IgD-negative memory B cell (primary cell): ENCODE measurements at regions not wholly inside any gene's neighbourhood (a gene's known extent, or its start where the extent isn't known, plus 50 kb on each side); places are given as distances from the start of the nearest gene placed in this dataset.
A peak's percentile ranks its signal among the peaks of the same experiment; 100 is the strongest.

Experiments
- H3K27ac Mint-ChIP-seq, 3 donors: one replicate each; pipeline ENCODE4 v1.8.0; 2020 to 2022; ENCODE audit warnings: mild to moderate bottlenecking in 3 of 3, mixed read lengths in 3 of 3, moderate library complexity in 1 of 3
- H3K27me3 Mint-ChIP-seq: one replicate; pipeline ENCODE4 v1.8.0; 2021; ENCODE audit warnings: mixed read lengths
- H3K36me3 Mint-ChIP-seq: one replicate; pipeline ENCODE4 v1.8.0; 2020; ENCODE audit warnings: mild to moderate bottlenecking, mixed read lengths
- H3K4me1 Mint-ChIP-seq, 3 donors: one replicate each; pipeline ENCODE4 v1.8.0; 2020 to 2022; ENCODE audit warnings: mixed read lengths in 3 of 3, mild to moderate bottlenecking in 1 of 3
- H3K4me3 Mint-ChIP-seq, 4 donors: one replicate each; pipeline ENCODE4 v1.8.0; 2020 to 2022; ENCODE audit warnings: mild to moderate bottlenecking in 4 of 4, mixed read lengths in 4 of 4, moderate library complexity in 3 of 4
- H3K9me3 Mint-ChIP-seq, 3 donors: one replicate each; pipeline ENCODE4 v1.8.0; 2020 to 2021; ENCODE audit warnings: mixed read lengths in 3 of 3, mild to moderate bottlenecking in 1 of 3

DNA sequence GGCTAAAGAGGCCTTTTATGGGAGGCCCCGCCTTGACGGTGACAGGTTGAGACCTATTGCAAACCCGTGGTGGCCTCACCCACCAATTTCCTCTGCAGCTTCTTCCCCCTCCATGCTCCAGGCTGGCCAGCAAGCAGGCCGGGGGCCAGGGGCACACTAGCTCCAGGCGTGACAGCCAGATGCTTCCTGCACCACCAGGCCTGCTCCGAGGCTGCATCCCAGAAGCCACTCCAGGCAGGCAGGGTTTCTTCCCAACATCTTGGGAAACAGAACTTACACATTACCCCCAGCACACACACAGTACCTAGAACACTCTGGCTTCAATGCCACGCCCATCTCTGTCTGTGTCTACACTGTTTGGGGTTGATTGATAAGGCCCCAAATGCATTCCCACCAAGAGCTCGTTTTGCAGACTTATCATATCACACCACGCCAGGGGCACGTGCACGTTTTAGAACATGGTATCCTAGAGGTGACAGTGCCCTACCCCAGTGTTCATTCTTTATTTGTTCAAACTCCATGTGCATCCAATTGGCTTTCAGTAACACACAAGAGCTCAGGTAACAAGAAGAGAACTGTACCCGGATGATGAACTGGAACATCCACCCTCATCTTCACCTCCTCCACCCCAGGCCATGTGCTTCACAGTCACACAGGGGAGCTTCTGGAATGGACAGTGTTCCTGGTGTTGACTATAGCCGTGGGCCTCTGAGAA lies 221.4 kb upstream of the RREB1 start:
- Mint-ChIP-seq H3K9me3 (no peaks in the 10 kb centered on the region), H3K27me3 (peaks cover 2% of the 10 kb centered on the region), H3K4me3 (no peak overlapping the region), H3K36me3 (no peaks in the 10 kb centered on the region), H3K4me1 (no peaks in the 10 kb centered on the region), H3K27ac (no peak overlapping the region)

- Mint-ChIP-seq H3K4me1 (no peaks in the 10 kb centered on the region), H3K36me3 (no peaks in the 10 kb centered on the region), H3K27ac (no peak overlapping the region), H3K9me3 (no peaks in the 10 kb centered on the region), H3K4me3 (no peak overlapping the region), H3K27me3 (peaks cover 2% of the 10 kb centered on the region)
Observed at GRCh38 chr6:6886886-6887285, 220.9 kb upstream of the RREB1 start.

DNA sequence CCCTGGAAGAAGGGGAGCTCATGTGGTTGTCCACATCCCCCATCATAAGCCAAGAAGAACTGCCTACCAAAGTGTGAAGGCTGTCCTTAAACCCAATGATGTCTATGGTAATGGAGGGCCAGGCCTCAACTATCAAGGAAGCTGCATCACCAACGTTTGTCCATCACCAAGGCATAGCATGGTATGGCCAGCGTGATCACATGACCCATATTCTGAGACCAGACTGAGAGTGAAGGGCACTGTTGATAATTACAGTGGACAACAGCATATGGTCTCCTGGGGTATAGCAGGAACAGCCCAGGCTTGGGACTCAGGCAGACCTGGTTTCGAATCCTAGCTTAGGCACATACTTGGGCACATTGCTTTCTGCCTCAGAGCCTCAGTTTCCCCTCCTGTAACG lies 218.2 kb upstream of the RREB1 start:
- H3K9me3 Mint-ChIP-seq = no peaks in the 10 kb centered on the region
- no peaks in the 10 kb centered on the region for H3K36me3 Mint-ChIP-seq
- H3K4me3 Mint-ChIP-seq = no peak overlapping the region
- H3K4me1 Mint-ChIP-seq = no peaks in the 10 kb centered on the region
- no peak overlapping the region for H3K27ac Mint-ChIP-seq
- H3K27me3 Mint-ChIP-seq = no peaks in the 10 kb centered on the region

DNA sequence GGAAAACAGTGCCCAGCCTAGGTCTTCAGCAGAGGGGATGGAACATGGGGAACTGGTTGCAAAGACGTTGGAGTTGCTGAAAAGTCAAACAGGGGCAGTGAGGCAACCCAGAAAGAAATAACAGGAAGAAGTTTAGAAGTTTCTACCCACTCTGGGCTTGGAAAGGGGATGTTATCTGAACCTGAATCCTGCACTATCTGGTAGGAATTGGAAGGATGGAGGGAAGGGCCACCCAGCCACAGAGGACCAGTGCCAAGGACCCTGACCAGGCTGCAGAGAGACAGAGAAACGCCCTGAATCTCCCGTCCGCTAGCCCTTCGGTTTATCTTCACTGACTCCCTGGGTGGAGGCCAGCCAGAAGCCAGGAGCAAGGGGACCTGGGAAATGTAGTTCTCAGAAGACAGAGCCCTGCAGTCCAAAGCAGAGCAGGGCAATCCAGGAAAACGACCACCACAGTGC lies 217.3 kb upstream of the RREB1 start:
- H3K4me3 Mint-ChIP-seq = no peak overlapping the region
- H3K9me3 Mint-ChIP-seq = no peaks in the 10 kb centered on the region
- no peaks in the 10 kb centered on the region for H3K36me3 Mint-ChIP-seq
- no peaks in the 10 kb centered on the region for H3K4me1 Mint-ChIP-seq
- H3K27ac Mint-ChIP-seq = no peak overlapping the region
- H3K27me3 Mint-ChIP-seq = no peaks in the 10 kb centered on the region

GRCh38 chr6:6891125-6891721 lies 216.5 kb upstream of the RREB1 start:
- no peaks in the 10 kb centered on the region for H3K36me3 Mint-ChIP-seq
- H3K27ac Mint-ChIP-seq = peak overlapping the region in 1 of 3 donors; percentile 19
- H3K4me3 Mint-ChIP-seq = no peak overlapping the region
- no peaks in the 10 kb centered on the region for H3K27me3 Mint-ChIP-seq
- no peaks in the 10 kb centered on the region for H3K4me1 Mint-ChIP-seq
- no peaks in the 10 kb centered on the region for H3K9me3 Mint-ChIP-seq

GRCh38 chr6:6891949-6892461 lies 215.8 kb upstream of the RREB1 start:
- no peaks in the 10 kb centered on the region for H3K36me3 Mint-ChIP-seq
- no peak overlapping the region for H3K27ac Mint-ChIP-seq
- H3K4me1 Mint-ChIP-seq = no peaks in the 10 kb centered on the region
- no peak overlapping the region for H3K4me3 Mint-ChIP-seq
- H3K9me3 Mint-ChIP-seq = no peaks in the 10 kb centered on the region
- H3K27me3 Mint-ChIP-seq = no peaks in the 10 kb centered on the region

DNA sequence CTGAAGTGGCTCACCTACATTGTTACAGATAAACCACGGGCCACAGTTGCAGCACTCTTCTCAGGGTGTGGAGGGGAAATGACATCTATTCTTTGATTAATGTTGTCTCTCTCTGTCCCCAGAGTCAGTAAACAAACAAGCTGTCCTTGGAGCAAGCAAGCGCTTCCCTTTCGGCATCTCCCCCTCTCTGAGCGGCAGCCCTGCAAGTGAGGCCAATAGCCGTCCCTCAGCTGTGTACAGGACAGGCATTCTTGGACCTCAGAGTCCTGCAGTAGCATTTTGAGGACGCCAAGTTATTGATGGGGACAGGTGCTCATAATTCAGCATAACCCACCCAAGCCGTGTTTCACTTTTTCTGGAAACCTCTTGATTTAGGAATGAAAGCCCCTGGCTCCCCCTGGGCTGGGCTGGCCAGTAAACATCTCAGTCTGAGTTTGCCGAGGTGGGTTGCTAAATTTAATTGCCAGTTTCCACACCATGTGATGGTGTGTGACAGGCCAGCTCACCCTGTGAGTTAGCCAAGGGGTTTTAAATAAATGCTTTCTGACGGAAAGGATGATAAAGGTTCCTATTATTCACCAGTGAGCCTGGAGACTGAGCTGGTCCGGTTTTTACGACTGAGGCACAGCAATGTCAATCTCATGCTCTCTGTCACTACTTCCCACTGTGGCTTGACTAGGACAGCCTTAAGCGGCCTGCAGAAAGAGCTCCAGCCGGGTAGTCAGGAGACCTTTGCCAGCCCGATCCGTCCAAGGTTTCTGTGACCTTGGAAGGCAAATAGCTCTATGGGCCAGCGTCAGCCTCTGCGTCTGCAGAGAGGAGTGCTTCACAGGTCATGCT lies 214.8 kb upstream of the RREB1 start:
- Mint-ChIP-seq H3K27me3 (no peaks in the 10 kb centered on the region), H3K9me3 (no peaks in the 10 kb centered on the region), H3K36me3 (no peaks in the 10 kb centered on the region), H3K27ac (no peak overlapping the region), H3K4me1 (no peaks in the 10 kb centered on the region), H3K4me3 (no peak overlapping the region)

DNA sequence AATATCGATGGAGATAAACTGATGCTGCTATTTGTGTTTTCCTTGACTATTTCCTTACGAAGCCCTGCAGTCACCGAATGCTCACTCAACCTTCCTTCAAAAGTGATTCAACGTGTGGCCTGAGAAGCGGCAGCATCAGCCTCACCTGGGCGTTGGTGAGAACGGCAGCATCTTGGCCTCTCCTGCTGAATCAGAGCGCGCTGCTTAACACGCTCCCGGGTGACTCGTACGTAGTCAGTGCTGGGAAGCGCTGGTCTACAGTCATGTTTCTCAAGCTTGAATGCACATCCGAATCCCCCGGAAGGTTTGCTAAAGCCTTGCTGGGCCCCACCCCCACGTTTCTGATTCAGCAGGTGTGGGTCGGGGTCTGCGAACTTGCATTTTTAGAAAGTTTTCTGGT lies 214.1 kb upstream of the RREB1 start:
- no peak overlapping the region for H3K27ac Mint-ChIP-seq
- no peaks in the 10 kb centered on the region for H3K36me3 Mint-ChIP-seq
- no peaks in the 10 kb centered on the region for H3K27me3 Mint-ChIP-seq
- H3K9me3 Mint-ChIP-seq = no peaks in the 10 kb centered on the region
- no peaks in the 10 kb centered on the region for H3K4me1 Mint-ChIP-seq
- no peak overlapping the region for H3K4me3 Mint-ChIP-seq

GRCh38 chr6:6895929-6896328 lies 211.8 kb upstream of the RREB1 start:
- Mint-ChIP-seq H3K36me3 (no peaks in the 10 kb centered on the region), H3K4me3 (no peak overlapping the region), H3K9me3 (no peaks in the 10 kb centered on the region), H3K4me1 (peaks cover 0 to under 1% (median 0%) of the 10 kb centered on the region in 3 donors), H3K27ac (no peak overlapping the region), H3K27me3 (peaks cover 8% of the 10 kb centered on the region)

- Mint-ChIP-seq H3K4me3 (no peak overlapping the region), H3K27me3 (peaks cover 9% of the 10 kb centered on the region), H3K4me1 (peaks cover 0 to 3% (median 0%) of the 10 kb centered on the region in 3 donors), H3K36me3 (no peaks in the 10 kb centered on the region), H3K27ac (no peak overlapping the region), H3K9me3 (no peaks in the 10 kb centered on the region)
Observed at GRCh38 chr6:6897140-6897539, 210.6 kb upstream of the RREB1 start.

DNA sequence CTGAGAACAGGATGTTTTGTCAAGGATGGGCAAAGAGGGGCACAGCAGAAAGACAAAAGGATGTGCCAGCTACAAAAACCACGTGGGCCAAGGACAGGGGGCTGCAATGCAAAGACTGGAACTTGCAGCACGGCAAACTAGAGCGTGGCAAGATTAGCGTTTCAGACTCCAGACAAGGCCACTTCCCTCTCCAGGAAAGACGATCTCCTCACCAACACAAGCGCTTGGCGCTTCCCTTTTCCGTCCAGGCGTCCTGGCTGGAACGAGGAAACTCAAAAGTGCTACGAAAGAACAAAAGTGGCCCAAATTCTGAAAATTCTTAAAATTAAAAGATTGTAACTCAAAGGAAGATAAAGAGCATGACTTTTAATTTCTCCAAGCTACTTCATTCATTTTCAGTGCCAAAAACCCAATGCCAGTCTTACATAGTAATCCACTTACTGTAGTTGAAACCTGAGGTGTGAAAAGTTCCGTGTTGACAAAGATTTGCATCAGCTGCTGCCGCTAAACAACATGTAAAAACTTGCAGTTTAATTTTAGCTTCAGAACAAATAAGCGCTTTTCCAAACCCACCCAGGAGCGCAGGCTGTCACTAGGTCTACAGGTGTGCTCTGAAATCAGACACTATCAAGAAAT lies 207.1 kb upstream of the RREB1 start:
- H3K9me3 Mint-ChIP-seq = no peaks in the 10 kb centered on the region
- no peak overlapping the region for H3K4me3 Mint-ChIP-seq
- H3K36me3 Mint-ChIP-seq = no peaks in the 10 kb centered on the region
- H3K27ac Mint-ChIP-seq = no peak overlapping the region
- H3K27me3 Mint-ChIP-seq = peaks cover 16% of the 10 kb centered on the region
- peaks cover 0 to 3% (median 0%) of the 10 kb centered on the region in 3 donors for H3K4me1 Mint-ChIP-seq

GRCh38 chr6:6901205-6901719 lies 206.5 kb upstream of the RREB1 start:
- Mint-ChIP-seq H3K27me3 (peaks cover 16% of the 10 kb centered on the region), H3K4me3 (no peak overlapping the region), H3K27ac (no peak overlapping the region), H3K36me3 (no peaks in the 10 kb centered on the region), H3K9me3 (no peaks in the 10 kb centered on the region), H3K4me1 (peaks cover 0 to 3% (median 0%) of the 10 kb centered on the region in 3 donors)

DNA sequence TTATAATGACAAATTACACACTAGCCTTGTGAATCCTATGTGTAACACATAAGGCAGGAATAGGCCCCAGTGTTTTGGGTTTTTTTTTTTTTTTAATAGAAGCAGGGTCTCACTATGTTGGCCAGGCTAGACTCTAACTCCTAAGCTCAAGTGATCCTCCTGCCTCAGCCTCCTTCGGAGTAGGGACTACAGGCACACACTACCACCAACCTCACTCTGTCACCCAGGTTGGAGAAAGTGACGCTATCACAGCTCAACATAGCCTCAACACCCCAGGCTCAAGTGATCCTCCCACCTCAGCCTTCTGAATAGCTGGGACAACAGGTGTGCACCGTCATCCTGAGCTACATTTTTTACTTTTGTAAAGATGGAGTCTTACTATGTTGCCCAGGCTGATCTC lies 205.8 kb upstream of the RREB1 start:
- Mint-ChIP-seq H3K4me1 (peaks cover 0 to 3% (median 0%) of the 10 kb centered on the region in 3 donors), H3K9me3 (no peaks in the 10 kb centered on the region), H3K36me3 (no peaks in the 10 kb centered on the region), H3K27me3 (peaks cover 16% of the 10 kb centered on the region), H3K4me3 (no peak overlapping the region), H3K27ac (no peak overlapping the region)

DNA sequence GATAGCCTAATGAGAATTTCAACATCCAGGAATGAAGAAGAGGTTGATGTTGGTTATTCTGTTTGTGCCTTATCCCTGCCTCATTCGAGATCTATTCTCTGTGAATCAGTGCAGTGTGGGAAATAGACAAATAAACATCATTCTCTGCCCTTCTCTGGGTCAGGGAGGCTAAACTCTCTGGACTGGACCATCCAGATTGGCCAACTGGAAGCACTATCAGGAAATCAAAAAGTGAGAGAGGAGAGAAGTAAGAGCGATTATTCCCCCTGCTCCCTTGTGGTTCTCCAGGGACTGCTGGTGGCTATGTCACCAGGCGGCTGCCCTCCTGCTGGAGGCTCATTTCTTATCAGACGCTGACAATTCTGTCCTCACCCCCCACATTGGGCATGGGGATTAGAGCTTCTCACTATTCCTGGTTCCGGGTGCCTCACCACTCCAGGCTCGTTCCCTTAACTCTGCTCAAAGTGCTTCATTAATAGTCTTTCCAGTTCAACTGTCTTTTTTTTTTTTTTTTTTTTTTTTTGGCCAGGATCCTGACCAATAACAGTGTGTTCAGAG lies 201.7 kb upstream of the RREB1 start:
- Mint-ChIP-seq H3K36me3 (no peaks in the 10 kb centered on the region), H3K4me1 (peaks cover 0 to 1% (median 0%) of the 10 kb centered on the region in 3 donors), H3K9me3 (no peaks in the 10 kb centered on the region), H3K4me3 (no peak overlapping the region), H3K27me3 (peaks cover 7% of the 10 kb centered on the region), H3K27ac (no peak overlapping the region)
